C1 segment of cervical spinal cord (tissue), 14 donors: ENCODE measurements at regions not wholly inside any gene's neighbourhood (a gene's known extent, or its start where the extent isn't known, plus 50 kb on each side); places are given as distances from the start of the nearest gene placed in this dataset.

Experiments
- DNase-seq, 14 donors: peaks; one replicate each; lab custom pipeline; 2025; lab: John Stamatoyannopoulos, UW

DNA sequence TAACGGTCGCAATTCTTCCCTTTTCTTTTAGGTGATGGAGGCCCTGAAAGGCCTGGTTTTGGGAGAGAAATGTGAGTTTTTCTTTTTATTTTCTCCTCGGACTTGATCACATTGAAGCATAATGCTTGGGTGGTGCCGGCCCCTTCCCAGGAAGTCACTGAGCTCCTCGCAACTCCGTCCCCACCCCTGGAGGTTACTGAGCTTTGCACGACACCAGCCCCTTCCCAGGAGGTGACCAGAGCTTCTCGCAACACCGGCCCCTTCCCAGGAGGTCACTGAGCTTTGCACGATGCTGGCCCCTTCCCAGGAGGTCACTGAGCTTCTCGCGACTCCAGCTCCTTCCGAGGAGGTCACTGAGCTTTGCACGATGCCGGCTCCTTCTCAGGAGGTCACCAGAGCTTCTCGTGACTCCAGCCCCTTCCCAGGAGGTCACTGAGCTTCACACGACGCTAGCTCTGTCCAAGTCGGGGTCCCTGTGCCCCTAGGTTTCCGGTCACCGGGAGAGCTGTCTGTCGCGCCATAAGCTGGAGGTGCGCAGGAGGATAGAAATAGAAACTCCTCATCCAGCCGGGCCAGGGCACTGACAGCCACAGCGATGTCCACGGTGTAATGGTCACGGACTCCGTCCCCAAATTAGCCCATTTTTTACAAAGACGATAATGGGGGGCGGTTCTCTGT is 586.4 kb downstream of the BRD1 start:
- no peak for DNase-seq

DNA sequence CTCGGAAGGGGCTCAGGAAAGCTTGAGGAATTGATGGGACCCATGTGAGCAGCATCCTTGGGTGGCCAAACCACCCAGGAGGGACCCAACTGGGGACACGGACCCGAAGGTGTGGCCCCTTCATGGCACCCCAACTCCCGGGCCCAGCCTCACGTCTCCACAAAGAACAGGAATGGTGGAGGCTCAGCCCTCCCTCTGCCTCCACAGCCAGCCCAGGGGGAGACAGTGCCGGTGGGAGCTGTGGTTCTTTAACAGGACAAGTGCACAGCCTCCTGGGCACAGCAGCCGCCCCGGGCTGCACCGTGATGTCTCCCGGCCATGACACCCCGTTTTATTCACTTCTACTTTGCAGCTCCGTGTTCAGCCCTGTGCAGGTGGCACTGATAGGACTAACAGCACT is 587.2 kb downstream of the BRD1 start:
- no peak for DNase-seq

DNA sequence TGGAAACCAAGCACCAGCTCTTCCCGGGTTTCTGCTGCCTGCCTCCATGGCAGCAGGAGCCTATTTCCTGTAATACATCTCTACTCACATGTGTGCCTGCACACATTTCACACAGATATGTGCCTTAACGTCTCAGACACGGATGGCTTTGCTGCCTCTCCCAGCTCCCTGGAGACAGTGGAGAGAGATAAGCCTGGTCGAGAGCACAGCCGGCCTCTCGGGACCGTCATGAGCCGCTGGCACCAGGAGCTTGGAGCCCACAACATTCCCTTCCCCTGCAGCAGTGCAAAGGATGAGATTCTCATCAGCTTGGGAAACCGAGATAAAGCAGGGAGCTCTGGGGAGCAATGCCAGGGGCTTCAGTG is 587.7 kb downstream of the BRD1 start:
- DNase-seq: no peak

DNA sequence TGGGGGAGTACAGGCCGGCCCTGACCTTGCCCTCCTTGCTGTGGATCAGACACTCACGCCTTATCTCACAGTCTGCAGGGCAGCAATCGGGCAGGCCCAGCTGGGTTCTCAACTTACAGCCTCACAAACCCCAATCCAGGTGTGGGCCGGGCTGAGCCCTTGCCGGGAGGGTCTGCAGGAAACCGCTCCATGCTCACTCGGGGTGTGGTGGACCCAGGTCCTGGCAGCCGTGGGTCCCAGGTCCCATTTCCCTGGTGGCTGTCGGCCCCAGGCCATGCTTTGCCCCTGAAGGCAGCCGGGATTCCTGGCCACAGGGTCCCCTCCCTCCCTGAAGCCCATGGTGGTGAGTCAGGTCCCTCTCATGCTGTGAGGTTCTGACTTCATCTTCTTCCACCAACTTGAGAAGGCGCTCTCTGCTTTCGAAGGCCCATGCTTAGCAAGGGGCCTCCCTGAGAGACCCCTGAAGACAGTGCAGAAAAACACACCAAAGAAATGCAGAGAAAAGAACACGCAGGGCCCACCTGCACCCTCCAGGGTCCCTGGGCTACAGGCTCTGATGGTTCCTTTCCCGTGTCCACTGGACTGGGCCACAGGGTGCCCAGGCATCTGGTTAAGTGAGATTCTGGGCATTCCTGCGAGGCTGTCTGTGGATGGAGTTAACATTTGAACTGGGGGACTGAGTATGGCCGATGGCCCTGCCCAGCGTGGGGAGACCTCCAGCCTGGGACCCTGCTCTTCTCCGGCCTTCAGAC is 588.2 kb downstream of the BRD1 start:
- no peak for DNase-seq

DNA sequence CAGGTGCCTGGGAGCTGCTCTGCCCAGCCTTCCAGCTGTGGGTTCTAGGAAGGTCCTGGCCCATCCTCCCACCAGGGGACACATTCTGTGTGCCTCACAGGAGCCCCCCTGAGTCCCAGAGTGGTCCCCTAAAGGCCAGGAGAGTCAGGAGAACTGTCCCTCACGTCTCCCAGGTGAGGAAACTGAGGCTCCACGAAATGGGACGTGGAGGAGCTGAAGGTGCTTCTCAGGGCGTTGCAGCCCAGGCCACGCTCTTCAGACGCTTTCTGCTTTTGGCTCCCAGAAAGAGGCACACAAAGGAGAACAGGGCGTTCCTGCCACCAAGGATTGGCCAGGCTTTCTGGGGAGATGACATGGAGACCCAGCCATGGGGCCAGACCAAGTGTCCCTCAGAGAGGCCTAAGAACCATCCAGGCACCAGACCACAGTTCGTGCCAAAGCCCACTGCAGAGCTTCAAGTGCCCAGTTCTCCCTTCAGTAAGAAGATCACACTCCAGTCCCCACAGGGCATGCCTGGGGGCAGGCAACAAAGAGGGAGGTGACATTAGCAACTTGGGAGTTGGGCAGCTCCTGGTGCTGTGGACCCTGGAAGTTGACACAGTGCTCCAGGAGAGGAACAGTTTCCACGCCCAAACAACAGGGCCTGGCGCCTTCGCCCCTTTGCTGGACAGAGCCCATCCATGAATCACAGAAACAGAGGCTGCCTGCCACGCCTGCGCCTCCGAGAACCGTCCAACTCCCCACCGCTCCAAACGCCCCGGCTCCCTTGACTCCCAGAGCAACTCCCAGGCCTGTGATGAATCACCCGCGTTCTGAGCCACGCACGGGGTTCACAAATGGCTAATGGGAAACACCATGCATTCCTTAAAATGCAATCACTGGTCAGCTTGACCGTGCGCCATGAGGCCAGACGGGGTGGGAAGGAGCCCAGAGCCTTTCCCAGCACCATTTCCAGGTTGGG is 589.2 kb downstream of the BRD1 start:
- no peak for DNase-seq

DNA sequence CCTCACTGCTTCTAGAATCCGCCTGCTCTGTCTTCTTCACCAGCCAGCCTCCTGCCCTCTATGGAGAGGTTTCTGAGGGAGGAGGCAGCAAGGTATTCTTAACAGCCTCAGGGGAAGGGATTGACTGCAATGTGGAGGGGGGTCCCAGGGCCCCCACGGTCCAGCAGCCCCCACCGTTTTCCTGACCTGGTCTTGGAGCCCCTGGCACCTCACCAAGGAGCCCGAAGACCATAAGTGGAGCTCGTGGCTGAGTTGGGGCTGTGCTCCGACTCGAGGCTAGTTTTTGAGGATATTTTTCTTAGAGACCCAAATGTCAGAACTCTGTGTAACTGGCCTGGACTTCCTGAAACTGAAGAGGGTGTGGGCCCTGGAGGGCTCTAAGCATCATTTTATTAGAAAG is 590.0 kb downstream of the BRD1 start:
- DNase-seq: no peak

DNA sequence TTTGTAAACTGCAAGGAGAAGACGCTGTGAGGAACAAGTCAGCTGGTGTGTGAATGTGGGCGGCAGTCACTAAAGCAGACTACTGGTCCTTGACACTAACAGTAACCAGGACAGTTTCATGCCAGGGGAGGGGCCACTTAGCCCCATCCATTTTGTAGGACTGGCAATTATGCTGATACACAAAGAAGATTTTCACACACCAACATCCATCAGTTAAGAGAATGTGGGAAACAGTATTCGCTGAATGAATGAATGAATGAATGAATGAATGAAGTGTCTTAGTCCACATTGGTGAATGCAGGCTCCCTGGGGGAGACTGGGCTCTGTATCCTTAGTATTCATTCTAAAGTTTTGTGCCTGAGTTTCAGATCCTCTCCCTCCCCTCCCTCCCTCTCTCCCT is 590.4 kb downstream of the BRD1 start:
- DNase-seq: no peak

DNA sequence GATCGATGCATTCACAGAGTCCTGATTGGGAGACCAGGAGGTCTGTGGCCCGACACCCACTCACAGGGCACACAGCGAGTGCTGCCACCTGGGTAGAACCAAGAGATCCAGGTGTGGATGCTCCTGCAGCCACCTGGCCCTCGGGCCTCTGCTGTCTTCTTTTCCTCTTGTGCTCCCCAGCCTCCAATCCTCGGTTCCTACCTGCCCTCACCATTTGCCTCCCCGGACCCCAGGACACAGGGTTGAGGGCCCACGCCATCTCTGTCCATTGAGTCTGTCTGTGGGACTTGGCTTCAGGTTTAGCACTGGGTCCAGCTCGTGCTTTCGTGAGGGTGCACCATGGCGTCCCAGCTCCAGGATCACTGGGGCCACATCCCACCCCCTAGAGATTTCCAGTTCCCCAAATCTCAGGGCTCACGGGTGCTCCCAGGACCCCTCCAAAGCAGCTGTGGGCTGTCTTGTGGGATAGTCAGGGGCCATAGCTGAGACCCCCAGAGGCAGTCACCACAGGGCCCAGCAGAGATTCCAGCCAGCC is 591.1 kb downstream of the BRD1 start:
- no peak for DNase-seq

DNA sequence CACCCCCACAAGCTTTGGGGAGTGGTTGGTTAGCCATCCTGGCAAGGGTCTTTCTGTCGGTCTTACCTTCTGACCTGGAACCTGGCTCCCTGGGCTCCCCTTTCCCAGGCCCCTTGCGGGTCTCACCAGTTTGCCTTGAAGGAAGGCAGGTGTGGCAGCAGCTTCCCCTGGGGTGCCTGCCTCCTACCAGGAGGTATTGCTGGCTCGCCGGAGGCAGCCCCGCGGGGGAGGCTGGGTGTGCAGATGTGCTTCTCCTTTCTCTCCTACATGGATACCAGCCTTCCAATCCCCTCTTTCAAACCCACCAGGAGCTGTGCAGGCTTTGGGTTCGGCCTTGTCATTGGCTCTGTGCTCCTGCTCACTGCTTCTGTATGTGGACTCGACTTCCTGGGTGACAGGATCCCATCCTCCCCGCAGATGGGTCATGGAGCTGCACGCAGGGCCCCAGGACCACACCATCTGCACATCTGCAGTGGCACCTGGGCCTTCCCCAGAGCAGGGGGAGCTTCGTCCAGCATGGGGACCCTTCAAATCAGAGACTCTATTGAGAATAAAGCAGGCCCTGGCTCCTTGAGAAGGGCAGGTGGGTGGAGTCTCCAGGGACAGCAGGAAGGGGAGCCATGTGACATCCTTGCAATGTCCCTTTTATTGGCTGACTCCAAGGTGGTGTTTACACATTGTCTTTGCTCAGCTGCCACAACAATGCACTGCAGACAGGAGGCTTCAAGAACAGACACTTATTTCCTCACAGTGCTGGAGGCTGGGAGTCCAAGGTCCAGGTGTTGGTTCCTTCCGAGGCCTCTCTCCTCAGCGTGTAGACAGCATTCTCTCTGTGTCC is 592.0 kb downstream of the BRD1 start:
- no peak for DNase-seq

DNA sequence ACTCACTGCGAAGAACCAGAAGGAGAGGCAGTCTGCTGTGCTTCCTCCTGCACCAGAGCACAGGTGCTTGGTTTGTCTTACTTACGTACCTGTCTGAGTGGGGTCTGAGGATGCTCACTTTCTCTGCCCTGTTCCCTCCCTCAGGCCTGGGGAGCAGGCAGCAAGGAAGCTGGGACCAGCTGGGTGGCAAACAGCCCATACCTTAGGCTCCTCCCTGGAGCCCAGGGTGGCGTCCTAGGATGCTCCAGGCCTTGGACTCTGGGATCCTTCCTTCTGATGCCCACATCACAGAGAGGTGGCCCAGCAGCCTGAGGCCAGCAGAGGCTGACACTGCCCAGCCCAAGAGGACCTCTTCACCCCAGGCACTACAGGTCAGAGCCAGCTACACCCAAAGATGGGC is 593.2 kb downstream of the BRD1 start:
- no peak for DNase-seq

DNA sequence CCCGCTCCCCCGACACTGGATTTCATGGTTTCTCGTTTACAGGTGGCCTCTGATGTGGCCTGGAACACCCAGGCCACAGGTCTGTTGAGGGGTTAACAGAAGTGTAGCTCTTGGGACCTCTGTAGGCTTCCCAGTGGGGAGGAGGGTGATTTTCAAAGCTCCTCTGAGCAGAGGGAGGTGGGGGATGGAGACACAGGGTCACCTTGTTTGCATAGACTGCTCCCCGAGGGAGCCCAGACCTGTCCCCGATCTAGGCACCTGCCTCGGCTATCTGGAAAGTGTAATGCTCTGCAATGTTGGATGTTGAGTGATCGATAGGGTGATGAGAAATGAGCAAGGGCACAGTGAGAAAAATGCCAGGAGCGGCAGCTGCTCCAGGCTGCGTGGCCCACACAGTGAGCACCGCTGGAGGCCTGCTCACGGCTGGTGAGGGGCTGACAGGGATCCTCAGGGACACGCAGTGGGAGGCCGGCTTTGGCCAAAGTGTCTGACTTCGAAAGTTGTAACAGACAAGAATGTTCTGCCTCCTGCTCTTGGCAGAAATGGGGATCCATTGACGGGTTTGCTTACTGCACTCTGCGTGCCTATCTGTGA is 594.1 kb downstream of the BRD1 start:
- no peak for DNase-seq

DNA sequence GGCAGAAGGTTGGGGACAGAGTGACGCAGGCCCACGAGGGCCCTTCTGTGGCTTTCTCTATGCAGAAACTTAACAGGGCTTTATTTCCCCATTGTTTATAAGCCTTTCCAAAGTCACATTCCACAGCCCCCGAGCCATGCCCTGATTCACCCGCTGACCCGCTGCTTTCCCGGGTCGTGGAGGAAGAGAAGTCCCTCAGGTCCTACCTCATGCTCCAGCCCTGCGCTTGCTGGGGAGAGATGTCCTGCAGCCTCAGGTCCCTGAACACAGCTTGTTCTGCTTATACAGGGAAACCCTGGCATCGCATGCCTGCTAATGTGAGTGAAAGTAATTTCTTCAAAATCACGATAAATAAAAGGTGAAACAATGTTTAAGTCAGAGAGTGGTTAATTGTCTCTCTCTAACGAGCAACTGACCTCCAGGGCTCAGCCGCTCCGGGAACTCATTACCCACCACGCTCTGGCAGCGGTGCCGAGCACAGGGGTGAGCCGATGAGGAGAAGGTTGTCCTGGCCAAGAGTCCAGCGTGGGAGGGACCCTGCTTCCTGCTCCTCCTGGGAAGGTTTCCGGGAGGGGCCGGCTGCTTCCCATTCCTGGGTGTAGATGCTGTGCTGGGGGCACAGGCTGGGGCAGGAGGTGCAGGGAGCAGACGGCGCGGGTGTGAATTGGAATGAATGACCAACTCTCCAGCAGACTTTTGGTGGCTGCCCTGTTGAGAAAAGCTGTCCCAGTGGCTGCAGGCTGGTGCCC is 595.2 kb downstream of the BRD1 start:
- no peak for DNase-seq

DNA sequence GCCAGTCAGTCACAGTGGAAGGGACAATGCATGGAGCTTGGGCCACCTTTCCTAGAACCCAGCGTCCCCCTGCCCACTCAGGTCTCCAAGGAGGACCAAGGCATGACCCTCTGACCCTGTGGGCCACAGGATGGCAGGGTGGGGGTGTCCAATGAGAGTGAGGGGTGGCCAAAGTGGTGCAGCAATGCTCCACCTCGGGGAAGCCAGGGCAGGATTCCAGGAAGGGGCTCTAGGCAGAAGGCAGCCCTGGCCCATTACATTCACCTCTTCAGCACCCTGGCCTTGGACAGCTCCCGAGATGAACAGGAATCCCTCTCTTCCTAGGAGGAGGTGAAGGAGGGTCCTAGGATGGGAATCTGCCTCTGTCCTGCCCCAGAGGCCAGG is 597.5 kb downstream of the BRD1 start:
- no peak for DNase-seq

DNA sequence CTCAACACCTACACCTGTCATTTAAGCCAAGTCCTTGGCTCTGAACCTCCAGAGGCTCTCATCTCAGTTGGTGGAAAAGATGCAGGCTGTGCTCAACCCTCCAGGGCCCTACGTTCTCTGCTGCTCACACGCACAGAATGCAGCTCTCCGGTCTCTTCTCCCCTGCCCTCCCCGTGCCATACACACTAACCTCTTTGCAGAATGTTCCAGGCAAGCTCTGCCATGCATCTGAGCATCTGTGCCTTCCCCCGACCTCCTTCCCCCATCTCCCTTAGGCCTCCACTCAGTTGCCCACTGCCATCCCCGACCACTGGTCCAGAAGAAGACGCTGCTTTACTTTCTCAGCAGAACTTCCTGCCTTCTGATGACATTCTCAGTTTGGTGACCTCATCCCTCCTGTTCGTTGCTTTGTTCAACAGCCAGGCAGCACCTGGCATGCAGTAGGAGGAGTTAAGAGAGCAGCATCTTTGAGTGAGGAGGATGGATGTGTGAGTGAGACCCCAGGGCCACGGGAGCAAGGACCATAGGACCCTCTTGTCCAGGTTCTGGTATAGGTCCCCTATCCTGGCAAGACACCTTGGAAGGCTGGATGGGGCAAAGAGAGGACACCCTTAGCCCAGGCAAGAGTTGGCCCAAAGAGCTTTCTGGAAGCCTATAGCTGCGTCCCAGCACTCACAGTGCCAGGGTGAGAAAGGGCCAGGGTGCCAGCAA is 598.0 kb downstream of the BRD1 start:
- DNase-seq: no peak

DNA sequence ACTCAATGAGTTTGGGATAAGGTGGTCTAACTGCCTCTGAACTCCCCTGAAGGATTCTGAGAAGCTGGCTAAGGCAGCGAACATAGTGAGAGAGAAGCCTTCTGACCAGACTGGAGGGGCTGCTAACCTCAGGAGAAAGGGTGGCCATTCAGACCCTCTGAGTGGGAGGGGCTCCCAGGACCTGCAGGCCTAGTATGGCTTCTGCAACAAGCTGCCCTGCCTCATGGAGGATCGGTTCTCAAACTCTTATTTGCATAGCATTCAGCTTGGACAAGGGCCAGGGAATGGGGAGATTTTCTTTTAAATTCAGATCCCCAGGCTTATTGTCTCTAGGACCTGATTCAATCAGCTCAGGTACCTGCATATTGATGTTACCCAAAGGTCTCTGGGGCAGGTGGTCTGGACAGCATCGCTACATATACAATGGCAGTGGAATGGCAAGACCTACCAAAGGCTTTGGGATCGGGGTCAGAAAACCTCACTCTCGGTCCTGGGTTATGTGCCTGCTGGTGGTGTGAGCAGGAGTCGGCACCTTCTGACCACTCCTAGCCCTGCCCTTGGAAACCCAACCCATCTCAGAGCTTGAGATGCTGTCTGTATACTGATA is 599.1 kb downstream of the BRD1 start:
- DNase-seq: no peak

DNA sequence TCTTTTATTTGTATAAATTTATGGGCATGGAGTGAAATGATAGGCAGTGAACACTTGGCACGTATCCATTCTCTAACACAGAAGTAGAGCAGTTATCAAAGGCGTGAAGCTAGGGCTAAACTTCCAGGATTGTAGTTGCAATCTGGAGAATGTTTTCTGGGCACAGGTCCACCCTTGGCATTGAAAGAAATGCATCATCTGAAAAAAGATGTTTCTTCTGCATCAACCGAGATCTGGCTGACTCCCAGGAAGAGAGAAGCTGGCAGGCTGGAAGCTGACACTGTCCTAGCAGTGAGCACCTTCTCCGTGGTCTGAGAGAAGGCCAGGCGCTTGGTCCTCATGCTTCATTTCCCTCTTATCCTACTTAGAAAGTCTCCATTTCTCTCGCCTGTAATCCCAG is 600.0 kb downstream of the BRD1 start:
- DNase-seq: no peak

DNA sequence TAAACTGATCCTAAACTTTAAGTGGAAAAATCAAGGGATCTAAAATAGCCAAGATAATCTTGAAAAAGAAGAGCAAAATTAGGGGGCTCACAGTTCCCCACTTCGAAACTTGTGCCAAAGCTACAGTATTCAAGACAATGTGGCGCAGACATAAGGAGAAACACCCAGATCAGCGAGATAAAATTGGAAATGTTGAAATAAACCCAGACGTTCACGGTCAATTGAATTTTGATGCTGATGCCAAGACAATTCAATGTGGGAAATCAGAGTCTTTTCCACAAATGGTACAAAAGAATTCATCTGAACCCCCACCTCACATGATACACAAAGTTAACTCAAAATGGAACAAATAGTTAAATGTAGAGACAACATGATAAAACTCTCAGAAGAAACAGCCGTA is 601.6 kb downstream of the BRD1 start:
- no peak for DNase-seq

DNA sequence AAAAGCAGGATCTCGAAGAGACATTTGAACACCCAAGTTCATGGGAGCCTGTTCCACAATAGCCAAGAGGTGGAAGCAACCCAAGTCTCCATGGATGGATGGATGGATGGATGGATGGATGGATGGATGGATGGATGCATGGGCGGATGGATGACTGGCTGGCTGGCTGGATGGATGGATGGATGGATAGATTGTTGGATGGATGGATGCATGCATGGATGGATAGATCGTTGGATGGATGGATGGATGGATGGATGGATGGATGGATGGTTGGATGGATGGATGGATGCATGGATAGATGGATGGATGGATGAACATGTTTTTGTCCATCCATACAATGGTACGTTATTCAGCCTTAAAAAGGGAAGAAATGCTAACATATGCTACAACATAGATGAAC is 603.4 kb downstream of the BRD1 start:
- no peak for DNase-seq

DNA sequence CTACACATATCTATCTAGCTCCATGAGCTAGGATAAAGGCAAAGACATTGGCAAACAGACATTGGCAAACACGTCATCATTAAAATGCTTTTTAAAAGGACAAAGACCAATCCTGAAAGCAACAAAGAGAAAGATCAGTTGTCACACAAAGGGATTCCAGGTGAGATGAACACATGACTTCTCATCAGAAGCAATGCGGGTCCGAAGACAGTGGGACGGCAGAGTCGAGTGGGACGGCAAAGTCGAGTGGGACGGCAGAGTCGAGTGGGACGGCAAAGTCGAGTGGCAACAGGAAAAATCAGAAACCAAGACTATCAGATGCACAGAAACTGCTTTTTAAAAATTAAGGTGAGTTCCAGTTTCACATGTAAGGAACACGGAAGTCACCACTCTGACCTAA is 609.5 kb downstream of the BRD1 start:
- DNase-seq: no peak
